GM19397 (cell line): ENCODE measurements at regions not wholly inside any gene's neighbourhood (a gene's known extent, or its start where the extent isn't known, plus 50 kb on each side); places are given as distances from the start of the nearest gene placed in this dataset.

Source experiments
- ATAC-seq: cut with Tn5 transposase; IDR thresholded peaks from one replicate; pipeline ENCODE4 v1.9.1; 2021; ENCODE audit warnings: mild to moderate bottlenecking, moderate library complexity; ENCODE audit not compliant: unreplicated experiment

- ATAC-seq, result no peak
These were observed 58.1 kb upstream of the MYCBP2 start for GRCh38 chr13:77384999-77385398.

GRCh38 chr13:77383097-77383496 is 56.2 kb upstream of the MYCBP2 start:
- no peak for ATAC-seq

GRCh38 chr13:77381059-77381458 is 54.2 kb upstream of the MYCBP2 start:
- no peak for ATAC-seq

- ATAC-seq, result no peak
These were observed 52.6 kb upstream of the MYCBP2 start for GRCh38 chr13:77379508-77379907.

GRCh38 chr13:77378662-77379061 is 51.8 kb upstream of the MYCBP2 start:
- no peak for ATAC-seq

- no peak for ATAC-seq
These were observed 50.1 kb upstream of the MYCBP2 start for GRCh38 chr13:77377016-77377415.
